ENCODE measurements at regions not wholly inside any gene's neighbourhood (a gene's known extent, or its start where the extent isn't known, plus 50 kb on each side); places are given as distances from the start of the nearest gene placed in this dataset.
"Not testable (repeated sequence)": the region's sequence is repeated elsewhere in the genome, so short reads cannot be mapped to it uniquely, and the experiment has no call there.

DNA sequence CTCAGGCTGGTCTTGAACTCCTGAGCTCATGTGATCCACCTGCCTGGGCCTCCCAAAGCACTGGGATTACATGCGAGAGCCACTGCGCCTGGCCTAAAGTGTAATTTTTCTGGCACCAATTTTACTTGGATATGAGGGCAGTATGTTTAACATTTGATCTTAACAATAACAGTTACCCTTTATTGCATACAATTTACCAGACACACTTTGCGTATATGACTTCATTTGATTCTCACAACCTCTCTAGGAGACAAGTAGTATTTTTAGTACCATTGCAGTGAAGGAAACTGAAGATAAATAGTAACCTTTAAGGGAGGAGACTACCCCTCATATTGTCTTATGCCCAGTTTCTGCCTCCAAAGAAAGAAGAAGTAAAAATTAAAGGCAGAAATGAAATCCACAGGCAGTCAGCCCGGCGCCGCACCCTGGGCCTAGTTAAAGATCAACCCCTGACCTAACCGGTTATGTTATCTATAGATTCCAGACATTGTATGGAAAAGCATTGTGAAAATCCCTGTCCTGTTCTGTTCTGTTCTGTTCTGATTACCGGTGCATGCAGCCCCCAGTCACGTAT lies 54.0 kb downstream of the CYP26A1 start:
- not testable (repeated sequence) for DNase-seq (ENCODE audit: low read depth in 4 of 4, low spot score in 1 of 4)

GRCh38 chr10:93131986-93132385 lies 58.3 kb downstream of the CYP26A1 start:
- no peak for DNase-seq (ENCODE audit: low read depth in 4 of 4, low spot score in 1 of 4)

DNA sequence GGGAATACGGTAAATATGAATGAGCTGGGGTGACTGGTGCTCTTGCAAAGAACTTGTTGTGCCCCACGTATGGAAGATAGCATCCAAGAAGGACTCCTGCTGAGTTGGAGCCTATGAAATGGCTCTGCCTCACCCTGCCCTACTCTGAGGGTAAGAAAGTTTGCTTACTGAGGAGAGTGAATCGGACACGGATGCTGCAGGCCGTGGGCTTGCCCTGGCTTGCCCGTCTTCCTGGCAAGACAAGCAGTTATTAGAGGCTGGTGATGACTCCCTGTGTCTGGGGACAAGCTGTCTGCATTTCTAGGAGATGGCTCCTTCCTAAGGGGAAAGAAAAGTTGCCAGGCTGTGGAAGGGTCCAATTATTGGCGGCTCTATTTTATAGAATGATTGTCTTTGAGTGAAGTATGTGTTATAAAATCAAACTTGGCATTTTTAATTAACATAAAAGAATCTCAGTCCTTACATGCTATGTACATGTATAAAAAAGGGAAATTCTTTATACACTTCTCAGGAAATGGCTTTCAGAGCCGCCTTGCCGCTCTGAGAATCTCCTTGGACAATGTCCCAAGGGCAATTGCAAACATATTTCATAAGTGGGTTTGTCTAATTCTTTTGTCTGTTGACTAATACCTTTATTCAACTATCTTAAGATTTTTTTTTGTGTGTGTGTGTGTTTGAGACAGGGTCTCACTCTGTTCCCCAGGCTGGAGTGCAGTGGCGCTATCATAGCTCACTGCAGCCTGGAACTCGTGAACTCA lies 64.6 kb downstream of the CYP26A1 start:
- DNase-seq (ENCODE audit: low read depth in 4 of 4, low spot score in 1 of 4): no peak

DNA sequence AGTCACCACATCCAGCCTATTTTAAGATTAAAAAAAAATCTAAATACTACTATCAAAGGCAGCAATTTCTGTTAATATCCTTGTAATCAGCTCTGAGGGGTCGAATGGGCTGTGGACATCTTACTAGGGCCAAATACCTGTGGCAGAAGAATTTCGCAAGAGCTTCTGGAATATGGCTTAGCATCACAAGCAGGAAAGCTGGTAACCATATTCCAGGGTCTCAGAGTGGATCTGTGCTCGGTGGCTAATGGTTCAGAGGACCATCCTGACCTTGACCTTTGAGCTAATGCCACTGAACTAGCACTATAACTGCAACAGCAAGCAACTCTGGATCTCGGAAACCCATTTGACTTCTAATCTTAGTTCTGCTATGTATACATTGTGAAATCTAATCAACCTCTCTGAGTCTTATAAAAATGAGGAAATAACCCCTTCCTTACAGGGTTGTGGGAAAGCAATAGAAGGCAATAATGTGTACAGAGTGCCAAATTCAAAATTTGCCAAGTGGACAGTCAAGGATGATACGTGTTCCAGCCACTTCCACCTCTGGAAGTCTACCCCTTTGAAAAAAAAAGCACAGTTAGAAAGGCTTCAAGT lies 65.5 kb downstream of the CYP26A1 start:
- DNase-seq (ENCODE audit: low read depth in 4 of 4, low spot score in 1 of 4): no peak

- no peak for DNase-seq (ENCODE audit: low read depth in 4 of 4, low spot score in 1 of 4)
These were observed 68.8 kb downstream of the CYP26A1 start for GRCh38 chr10:93142534-93142933.

- no peak for DNase-seq (ENCODE audit: low read depth in 4 of 4, low spot score in 1 of 4)
These were observed 69.6 kb downstream of the CYP26A1 start for GRCh38 chr10:93143281-93143680.

- DNase-seq (ENCODE audit: low read depth in 4 of 4, low spot score in 1 of 4): no peak
These were observed 72.6 kb downstream of the CYP26A1 start for GRCh38 chr10:93146336-93146735.

DNA sequence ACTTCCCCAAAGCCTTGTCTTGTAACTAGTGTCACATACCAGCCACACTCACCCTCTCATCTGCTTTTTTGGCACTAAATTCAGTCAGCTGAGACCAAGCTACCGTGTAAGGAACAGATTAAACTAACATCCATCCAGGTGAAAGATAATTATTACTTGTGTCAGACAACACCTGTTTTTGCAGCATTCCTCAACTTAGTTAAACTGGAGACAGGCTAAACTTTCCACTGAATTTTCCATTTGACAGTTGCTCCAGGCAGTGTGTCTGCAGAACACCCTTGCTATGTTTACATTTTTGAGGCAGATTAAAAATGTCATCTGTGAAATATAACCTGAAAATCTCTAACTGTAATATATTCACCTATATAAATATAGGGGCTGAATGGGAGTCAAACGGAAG lies 73.6 kb downstream of the CYP26A1 start:
- DNase-seq (ENCODE audit: low read depth in 4 of 4, low spot score in 1 of 4): no peak

DNA sequence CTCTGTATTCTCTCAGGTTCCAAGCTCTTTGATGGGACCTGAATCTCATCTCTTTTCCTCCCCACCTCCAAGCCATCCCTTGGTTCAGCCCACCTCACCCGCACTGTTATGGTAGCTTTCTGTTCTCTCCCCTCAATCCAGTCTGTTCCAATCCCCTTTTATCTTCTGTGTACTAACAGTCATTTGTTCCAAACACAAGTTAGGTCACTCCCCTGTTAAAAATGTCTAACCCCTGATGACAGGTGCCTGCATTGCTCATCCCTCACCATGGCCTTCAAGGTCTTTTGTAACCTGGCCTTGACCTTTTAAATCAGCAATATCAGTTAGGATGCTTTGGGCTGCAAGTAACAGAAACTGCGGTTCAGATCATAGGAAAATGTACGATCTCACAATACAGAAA lies 74.8 kb downstream of the CYP26A1 start:
- no peak for DNase-seq (ENCODE audit: low read depth in 4 of 4, low spot score in 1 of 4)

- no peak for DNase-seq (ENCODE audit: low read depth in 4 of 4, low spot score in 1 of 4)
These were observed 76.1 kb downstream of the CYP26A1 start for GRCh38 chr10:93149761-93150160.

- peak in 1 of 4 experiments; percentile 3 for DNase-seq (ENCODE audit: low read depth in 4 of 4, low spot score in 1 of 4)
These were observed 76.6 kb downstream of the CYP26A1 start for GRCh38 chr10:93150289-93150688.

GRCh38 chr10:93150990-93151547 lies 77.4 kb downstream of the CYP26A1 start:
- no peak for DNase-seq (ENCODE audit: low read depth in 4 of 4, low spot score in 1 of 4)

DNA sequence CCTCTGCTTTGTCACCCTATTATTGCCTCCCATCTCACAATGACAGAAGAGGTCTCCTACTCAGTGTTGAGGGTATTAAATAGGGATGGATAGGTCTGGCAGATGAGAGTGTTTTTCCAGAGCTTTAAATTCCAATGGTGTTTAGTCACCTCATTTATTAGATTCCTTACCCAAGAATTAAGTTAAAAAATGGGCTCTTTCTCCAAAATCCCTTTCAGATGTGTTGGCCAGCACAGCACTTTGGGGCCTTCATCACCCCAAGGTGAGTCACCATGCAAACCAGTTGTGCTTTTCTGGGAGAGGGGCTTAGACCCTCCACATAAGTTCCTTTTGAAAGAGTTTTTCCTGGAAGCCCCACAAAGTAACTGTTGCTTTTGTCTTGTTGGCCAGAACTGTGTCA lies 78.4 kb downstream of the CYP26A1 start:
- no peak for DNase-seq (ENCODE audit: low read depth in 4 of 4, low spot score in 1 of 4)

DNA sequence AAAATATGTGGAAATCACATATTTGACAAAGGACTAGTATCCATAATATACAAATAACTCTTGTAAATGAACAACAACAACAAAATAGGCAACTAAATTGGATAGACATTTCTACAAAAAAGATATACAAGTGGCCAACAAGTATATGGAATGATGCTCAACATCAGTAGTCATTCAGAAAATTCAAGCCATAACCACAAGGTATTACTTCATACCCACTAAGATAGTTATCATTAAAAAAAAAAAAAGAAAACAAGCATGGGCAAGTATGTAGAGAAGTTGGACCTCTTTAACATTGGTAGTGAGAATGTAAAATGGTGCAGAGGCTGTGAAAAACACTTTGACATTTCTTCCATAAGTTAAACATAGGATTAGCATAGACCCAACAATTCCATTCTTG lies 80.8 kb downstream of the CYP26A1 start:
- DNase-seq (ENCODE audit: low read depth in 4 of 4, low spot score in 1 of 4): no peak

GRCh38 chr10:93160140-93160539 lies 86.4 kb downstream of the CYP26A1 start:
- DNase-seq (ENCODE audit: low read depth in 4 of 4, low spot score in 1 of 4): no peak

DNA sequence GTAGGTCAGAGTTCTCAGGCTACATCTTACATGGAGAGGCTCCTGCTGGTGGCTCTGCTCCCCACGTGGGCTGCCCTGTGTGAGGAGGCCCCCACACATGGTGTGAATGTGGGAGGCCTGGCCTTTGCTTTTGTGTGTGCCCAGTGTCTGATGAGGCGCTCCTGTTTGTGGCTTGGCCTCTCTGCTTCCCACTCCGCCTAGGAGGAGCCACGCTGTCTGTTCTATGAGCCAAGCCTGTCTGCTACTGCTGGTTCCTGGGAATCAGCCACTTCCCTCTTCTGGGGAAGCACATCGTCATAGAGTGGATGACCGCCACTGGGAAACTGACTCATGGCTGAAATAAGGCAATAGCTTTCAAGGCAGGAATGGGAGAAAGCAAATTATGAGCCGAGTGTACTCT lies 87.1 kb downstream of the CYP26A1 start:
- no peak for DNase-seq (ENCODE audit: low read depth in 4 of 4, low spot score in 1 of 4)

DNA sequence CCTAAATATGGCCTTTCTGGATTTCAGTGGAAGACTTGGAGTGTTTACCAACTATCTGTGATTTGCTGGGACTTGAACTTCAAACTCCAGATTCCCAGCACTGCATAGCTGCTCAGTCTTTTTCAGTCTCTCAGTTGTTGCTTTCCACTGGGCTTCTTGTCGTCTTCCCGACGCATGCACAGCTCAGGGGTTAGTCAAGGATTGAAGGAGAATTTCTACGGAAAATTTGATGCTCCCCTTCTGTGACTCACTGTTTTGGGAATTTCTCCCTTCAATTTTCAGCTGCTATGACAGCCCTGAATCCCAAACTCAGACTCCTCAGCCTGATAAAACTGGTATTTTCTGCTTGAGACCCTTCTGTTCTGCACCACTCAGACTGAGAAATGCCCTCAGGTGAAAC lies 91.7 kb downstream of the CYP26A1 start:
- DNase-seq (ENCODE audit: low read depth in 4 of 4, low spot score in 1 of 4): no peak

DNA sequence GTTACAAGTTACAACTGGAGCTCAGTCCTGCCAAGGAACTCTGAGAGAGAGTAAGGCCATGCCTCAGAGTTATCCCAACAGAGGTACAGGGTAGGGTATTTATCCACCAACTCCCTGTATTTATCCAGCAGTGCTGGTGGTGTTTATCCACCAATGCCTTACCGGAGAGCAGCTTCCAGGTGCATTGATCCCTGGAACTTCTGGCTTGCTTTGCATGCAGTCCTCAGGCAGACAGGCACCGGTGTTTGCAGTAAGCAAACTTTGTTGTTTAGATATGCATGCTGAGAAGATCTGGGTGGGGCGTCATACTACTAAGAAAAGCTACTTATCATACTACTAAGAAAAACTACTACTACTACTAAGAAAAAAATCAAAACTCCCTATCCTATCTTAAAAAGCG lies 92.4 kb downstream of the CYP26A1 start:
- no peak for DNase-seq (ENCODE audit: low read depth in 4 of 4, low spot score in 1 of 4)

DNA sequence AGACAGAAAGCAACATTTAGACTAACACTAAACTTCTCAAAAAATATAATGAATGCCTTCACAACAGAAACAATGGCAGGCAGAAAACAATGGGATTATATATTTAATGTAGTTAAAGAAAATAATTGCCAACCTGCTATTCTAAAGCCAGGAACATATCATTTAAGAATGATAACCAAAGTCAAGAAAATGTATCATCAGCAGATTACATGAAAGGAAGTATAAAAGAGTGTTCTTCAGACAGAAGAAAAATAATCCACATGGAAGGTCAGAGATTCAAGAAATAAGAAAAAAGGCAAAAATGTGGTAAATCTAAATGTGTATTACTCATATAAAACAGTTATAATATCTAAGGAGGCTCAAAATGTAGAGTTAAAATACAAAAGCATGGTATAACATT lies 98.1 kb downstream of the CYP26A1 start:
- no peak for DNase-seq (ENCODE audit: low read depth in 4 of 4, low spot score in 1 of 4)

- DNase-seq (ENCODE audit: low read depth in 4 of 4, low spot score in 1 of 4): no peak
These were observed 100.5 kb downstream of the CYP26A1 start for GRCh38 chr10:93173967-93174845.

DNA sequence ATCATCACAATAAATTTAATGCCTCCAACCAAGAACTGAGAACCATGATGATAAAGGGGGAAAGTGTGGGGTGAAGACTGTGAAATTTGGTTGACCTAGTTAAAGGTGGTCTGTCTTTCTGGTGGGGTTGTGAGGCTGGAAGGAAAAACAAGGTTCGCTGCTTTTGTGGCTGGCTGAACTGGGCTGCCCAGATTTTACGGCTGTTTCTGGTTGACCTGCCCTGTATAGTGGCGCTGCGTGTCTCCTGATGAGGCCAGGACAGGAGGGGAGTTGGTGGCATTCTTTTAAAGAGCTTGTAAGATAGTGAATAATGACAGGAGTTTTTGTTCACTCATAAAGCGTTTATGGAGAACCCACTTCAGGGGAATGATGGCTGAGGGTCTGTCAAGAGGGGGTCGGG lies 101.8 kb downstream of the CYP26A1 start:
- DNase-seq (ENCODE audit: low read depth in 4 of 4, low spot score in 1 of 4): no peak
